Activated naive CD4-positive, alpha-beta T cell treated with anti-CD3 and anti-CD28 coated beads, Interleukin-2, amount 50 U/mL, for 72 hours (primary cell): ENCODE measurements at regions not wholly inside any gene's neighbourhood (a gene's known extent, or its start where the extent isn't known, plus 50 kb on each side); places are given as distances from the start of the nearest gene placed in this dataset.

Experiments used
- ATAC-seq, 2 donors: fragments of 150-1000 bp; cut with Tn5 transposase; 2 replicates each; pipeline ENCODE4 v1.10.0; 2021; ENCODE audit warnings: mild to moderate bottlenecking in 2 of 2, moderate library complexity in 2 of 2
- DNase-seq, 2 donors: peaks; one replicate each; pipeline ENCODE4 v3.0.0; 2021 to 2022; ENCODE audit warnings: low spot score in 2 of 2
- H3K27ac Mint-ChIP-seq, 2 donors: one replicate each; pipeline ENCODE4 v1.8.0; 2022; ENCODE audit warnings: mild to moderate bottlenecking in 2 of 2, mixed read lengths in 2 of 2
- H3K36me3 Mint-ChIP-seq, 2 donors: one replicate each; pipeline ENCODE4 v1.8.0; 2022; ENCODE audit warnings: mixed read lengths in 2 of 2
- H3K9me3 Mint-ChIP-seq, 2 donors: one replicate each; pipeline ENCODE4 v1.8.0; 2022; ENCODE audit warnings: mixed read lengths in 2 of 2

DNA sequence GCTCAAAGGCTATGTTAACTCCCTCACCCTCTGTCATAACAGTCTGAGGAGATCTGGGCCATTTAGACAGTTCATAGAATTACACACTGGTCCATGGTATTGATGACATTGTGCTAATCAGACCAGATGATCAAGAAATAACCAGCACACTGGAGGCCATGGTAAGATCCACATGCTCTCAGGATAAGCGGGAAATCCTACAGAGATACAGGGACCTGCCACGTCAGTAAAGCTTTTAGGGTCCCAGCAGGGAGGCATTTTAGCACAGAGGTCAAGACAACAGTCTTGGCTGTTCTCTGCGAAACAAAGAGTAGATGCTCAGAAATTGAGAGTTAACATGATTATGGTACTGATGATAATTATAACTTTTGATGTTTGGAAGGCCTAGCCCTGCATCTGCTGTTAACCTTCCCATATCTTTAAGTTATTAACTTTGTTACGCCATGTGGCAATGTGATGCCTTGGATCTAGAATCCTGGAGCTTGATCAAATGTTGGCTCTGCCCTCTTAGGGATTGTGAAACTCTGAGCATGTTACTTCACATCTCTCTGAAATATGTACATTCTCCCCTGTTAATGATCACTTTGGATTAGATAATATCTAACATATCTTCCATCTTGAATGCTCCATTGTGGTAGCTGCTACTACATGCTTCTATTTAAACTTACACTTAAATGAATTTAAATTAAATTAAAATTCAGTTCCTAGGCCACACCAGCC, 172.0 kb upstream of the SOX9 start:
- H3K9me3 Mint-ChIP-seq = peaks cover 14 to 22% of the 10 kb centered on the region in 2 donors
- ATAC-seq (no peak), DNase-seq (no peak)
- H3K27ac Mint-ChIP-seq = no peak overlapping the region
- no peaks in the 10 kb centered on the region for H3K36me3 Mint-ChIP-seq

DNA sequence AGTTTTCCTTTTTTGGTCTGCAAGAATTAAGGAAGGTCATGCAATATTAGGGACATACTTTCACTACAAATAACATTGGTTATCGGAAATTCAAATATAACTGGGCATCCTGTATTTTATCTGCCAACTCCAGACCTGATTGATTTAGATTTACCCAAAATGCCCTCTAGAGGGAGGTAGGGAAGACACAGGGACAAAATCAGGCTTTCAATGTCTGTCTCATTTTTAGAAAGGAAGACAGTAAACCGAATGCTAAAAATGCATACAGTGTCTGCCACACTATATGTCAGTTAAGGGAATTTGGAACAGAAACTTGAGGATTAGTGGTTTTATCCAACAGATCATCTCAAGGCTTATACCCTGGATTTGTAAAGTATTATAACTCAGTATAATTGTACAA, 161.7 kb upstream of the SOX9 start:
- Mint-ChIP-seq H3K36me3 (peaks cover 0 to 6% of the 10 kb centered on the region in 2 donors), H3K27ac (no peak overlapping the region), H3K9me3 (peaks cover 9 to 16% of the 10 kb centered on the region in 2 donors)
- DNase-seq (no peak), ATAC-seq (no peak)

DNA sequence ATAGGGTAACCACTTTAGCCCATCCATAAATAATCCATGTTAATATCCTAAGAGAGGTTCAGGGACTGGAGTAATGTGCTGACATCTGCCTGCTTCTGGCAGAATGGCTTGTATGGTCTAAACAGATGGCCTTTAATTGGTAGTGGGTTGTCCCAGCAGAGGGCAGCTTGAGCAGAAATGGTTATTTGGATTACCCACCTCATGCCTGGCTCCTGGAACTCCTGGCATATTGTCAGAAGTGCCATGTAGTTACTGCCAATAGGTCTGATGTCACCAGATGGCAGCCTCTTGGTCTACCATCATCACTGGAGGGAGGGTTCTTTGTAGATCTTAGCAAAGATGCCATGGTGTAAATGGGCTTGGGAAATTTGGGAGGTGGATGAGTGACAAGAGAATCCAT, 157.5 kb upstream of the SOX9 start:
- H3K9me3 Mint-ChIP-seq = peaks cover 0 to 6% of the 10 kb centered on the region in 2 donors
- no peak for DNase-seq
- H3K36me3 Mint-ChIP-seq = no peaks in the 10 kb centered on the region
- H3K27ac Mint-ChIP-seq = no peak overlapping the region
- no peak for ATAC-seq

DNA sequence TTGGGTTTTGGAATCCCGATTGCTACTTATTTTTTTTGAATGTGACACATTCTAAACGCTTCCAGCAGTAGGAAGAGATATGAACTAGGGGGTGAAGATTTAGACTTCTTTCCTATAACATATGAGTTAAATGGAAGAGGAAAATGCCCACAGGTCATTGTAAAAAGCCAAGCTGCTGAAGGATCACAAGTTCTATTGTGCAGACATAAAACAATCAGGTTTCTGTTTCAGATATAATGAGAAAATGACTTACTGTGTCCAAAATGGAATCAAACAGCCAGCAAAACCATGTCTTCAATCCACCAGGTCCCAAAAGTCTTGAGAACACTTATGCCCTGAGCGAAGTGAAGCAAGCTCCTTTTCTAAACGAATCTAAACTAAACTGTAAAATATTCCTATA, 157.0 kb upstream of the SOX9 start:
- no peaks in the 10 kb centered on the region for H3K36me3 Mint-ChIP-seq
- H3K9me3 Mint-ChIP-seq = peaks cover 0 to 6% of the 10 kb centered on the region in 2 donors
- no peak for DNase-seq
- no peak for ATAC-seq
- H3K27ac Mint-ChIP-seq = no peak overlapping the region

DNA sequence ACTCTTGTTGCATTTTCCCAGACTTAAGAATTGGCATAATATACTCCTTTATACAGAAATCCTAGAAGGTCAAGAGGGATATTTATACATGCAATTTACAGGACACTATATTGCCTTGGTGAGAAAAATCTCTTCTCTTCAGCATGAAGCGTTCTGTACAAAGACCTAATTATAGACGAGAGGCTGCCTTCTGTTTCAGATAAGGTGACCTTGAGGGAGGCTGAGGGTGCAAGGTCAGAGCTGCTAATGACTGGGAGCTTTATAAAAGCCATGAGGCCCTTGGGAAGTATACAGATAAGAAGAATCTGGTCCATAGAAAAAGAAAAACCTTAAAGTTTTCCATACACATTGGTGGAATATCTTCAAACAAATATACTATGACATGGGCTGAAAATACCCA, 156.3 kb upstream of the SOX9 start:
- Mint-ChIP-seq H3K9me3 (peaks cover 0 to 6% of the 10 kb centered on the region in 2 donors), H3K36me3 (no peaks in the 10 kb centered on the region), H3K27ac (no peak overlapping the region)
- ATAC-seq (no peak), DNase-seq (no peak)

DNA sequence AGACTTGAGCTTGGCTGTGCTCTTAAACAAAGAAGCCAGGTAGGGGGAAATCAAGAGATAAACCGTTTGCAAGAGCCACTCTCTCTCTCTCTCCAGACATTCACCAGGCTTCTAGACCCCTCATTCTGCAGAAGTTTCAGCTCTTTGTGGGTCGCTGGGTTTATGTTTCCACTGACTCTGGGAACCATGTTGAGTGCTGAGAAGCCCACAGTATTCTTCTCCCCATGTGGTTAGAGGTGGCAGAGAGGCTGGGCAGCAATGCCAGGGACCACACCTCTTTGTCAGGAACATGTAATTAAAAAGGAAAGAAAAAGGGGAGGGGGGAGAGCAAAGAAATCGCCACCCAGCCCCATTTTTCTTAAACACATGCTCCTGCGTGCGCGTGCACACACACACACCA, 154.8 kb upstream of the SOX9 start:
- H3K9me3 Mint-ChIP-seq = peaks cover 0 to 4% of the 10 kb centered on the region in 2 donors
- H3K36me3 Mint-ChIP-seq = no peaks in the 10 kb centered on the region
- DNase-seq (no peak), ATAC-seq (no peak)
- H3K27ac Mint-ChIP-seq = no peak overlapping the region

DNA sequence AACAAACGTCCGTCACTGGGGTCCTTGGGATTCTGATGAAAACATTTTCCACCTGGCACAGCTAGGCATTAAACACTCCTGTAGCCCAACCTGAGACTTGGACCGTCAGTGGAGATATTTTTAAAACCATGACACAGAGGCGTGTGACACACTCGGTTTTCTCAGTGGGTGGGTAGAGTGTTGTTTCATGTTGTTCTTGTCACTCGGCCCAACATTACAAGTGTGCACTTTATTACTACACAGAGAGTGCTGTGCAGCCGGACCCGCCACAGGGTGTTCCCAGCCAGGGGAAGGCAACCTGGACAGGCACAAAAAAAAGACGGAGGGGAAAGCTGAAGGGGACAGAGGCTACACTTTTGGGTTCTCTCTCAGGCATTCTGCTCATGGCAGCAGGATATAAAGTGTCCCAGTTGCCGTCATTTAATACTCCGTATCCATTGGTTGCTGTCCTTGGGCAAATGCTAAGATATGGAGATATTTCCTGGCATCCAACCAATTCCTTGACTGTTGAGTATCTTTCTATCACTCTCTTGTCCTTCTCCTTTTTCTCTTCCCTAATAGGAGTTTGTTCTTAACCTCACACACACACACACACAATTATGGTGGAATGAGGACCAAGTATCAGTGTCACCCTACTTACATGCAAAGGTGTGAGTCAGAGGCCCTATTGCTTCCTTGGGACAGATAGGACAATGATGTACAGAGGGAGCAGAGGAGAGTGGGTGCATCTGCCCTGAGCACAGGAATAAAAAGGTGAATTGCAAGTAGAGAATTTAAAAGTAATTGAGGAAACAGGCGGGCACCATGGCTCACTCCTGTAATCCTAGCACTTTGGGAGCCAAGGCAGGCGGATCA, 154.1 kb upstream of the SOX9 start:
- DNase-seq (no peak), ATAC-seq (no peak)
- Mint-ChIP-seq H3K9me3 (peaks cover 2 to 5% of the 10 kb centered on the region in 2 donors), H3K27ac (no peak overlapping the region), H3K36me3 (no peaks in the 10 kb centered on the region)

DNA sequence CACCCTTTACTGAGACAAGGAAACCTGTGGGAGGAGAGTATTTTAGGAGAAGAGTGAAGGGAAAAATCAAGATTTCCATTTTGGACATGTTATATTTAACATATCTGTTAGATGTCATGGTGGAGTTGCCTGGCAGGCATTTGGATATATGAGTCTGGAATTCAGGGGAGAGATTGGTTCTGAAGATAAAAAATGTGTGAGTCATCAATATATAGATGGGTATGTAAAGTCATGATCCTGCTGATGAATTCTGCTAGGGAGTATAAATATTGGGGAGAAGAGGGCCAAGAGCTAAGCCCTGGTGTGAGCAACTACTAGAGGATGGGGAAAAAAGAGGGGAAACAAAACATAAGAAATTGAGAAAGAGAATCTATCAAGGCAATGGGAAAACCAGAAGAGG, 151.3 kb upstream of the SOX9 start:
- Mint-ChIP-seq H3K27ac (no peak overlapping the region), H3K36me3 (no peaks in the 10 kb centered on the region)

DNA sequence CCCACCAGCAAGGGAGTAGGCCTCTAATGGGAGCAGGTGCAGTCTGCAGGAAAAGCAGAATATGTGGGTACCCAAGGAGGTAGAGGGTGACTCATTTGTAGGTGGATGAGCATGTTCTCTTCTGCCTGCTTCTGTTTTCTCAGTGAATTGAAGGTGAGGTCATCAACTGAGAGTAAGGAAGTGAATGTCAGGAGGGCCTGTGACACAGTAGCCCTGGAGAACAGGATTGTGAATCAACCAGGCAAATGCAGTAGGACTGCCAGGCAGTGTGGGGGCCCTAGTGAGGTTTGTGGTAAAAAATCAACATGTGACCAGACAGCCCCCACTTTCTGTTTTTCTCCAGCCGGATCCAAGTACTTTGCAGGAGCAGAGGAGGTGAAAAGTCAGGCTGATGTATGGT, 150.5 kb upstream of the SOX9 start:
- Mint-ChIP-seq H3K36me3 (no peaks in the 10 kb centered on the region), H3K9me3 (peaks cover 4 to 12% of the 10 kb centered on the region in 2 donors), H3K27ac (no peak overlapping the region)
- peak; percentile 32 to 34 for ATAC-seq
- no peak for DNase-seq

More for the DNA sequence above, 151.3 kb upstream of the SOX9 start:
- ATAC-seq (no peak), DNase-seq (no peak)
- H3K9me3 Mint-ChIP-seq = peaks cover 4 to 8% of the 10 kb centered on the region in 2 donors

DNA sequence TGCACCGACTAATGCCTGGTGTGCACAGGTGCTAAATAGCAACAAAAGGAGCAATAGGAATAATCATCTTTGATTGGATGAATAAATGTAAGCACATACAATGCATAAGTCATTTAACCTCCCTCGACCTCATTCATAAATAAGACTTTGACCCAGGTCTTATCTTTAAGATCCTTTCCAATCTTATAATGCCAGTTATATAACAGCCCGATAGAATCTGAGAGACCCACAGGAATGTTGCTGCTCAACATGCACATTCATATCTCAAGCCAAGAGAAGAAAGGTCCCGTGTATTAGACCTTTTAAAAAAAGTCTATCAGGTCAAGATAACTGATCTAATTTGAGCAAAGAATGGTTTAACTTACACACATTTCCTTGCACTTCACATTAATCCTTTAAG, 146.8 kb upstream of the SOX9 start:
- no peak for DNase-seq
- Mint-ChIP-seq H3K9me3 (peaks cover 4 to 8% of the 10 kb centered on the region in 2 donors), H3K36me3 (no peaks in the 10 kb centered on the region), H3K27ac (no peak overlapping the region)
- no peak for ATAC-seq

DNA sequence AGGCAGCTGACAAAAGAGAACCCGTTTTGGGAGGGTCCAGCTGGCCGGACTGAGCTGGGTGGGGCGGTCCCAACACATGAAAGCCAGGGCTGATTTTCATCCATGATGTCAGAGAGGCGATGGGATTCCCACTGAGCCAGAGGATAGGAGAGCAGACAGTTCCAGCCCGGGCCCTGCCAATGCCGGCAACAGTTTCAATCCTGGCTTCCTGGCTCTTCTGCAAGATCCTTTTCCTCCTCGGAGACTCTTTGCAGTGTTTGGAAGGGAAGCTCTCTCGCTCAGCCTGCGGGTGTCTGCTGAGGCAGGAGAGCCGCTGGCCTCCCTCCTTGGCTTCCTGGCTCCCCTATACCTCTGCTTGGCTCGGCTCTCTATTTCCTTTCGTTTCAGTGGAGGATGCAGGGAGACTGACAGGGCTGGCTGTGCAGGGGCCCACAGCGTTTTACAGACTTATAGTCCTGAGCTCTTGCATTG, 145.5 kb upstream of the SOX9 start:
- no peak overlapping the region for H3K27ac Mint-ChIP-seq
- H3K36me3 Mint-ChIP-seq = no peaks in the 10 kb centered on the region
- DNase-seq (no peak), ATAC-seq (no peak)
- H3K9me3 Mint-ChIP-seq = peaks cover 4 to 8% of the 10 kb centered on the region in 2 donors

DNA sequence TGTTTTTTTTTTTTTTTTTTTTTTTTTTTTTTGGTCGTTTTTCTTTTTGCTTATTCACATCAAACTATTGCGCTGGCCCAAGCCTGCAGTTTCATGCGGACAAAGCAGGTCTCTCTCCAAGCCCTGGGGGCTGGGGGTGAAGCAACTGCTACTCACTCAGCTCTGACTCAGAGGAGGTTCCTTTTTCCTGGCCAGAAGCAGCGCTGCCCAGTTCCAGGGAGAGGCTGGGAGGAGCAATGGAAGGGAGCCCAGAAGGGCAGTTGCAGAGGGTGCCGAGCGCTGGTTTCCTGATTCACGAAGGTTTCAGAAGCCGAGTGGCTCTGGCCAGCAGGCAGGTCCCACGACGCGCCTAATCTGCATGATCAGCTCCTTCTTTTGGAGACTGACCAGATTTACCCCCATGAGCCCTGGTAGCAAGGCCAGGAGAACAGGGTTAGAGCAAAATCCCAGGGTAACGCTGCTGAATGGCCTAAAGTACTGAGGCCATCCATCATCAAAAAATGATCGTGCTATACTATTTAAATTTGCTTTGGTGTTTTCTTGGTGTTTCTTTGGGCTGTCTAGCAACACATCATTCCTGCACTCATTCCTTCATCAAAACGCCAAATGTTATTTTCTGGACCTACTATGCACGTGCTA, 144.7 kb upstream of the SOX9 start:
- H3K9me3 Mint-ChIP-seq = peaks cover 4 to 8% of the 10 kb centered on the region in 2 donors
- DNase-seq (no peak), ATAC-seq (no peak)
- H3K27ac Mint-ChIP-seq = no peak overlapping the region
- no peaks in the 10 kb centered on the region for H3K36me3 Mint-ChIP-seq

DNA sequence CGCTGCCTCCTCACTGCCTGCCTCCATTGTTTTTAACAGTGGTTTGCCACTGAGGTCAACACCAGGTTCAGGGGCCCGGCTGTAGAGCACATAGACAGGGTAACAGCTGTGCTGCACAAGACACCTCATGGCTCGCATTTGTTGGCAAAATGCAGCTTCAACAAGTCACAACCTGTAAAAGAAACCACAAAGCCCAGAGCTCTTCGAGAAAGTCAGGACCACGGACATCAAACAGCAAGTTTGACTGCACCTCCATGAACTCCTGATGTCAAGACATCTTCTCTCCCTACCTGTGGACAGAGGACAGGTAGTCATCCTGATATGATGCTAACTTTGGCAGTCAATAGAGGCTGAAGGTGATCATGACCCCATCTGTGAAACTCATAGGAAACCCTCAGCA, 142.4 kb upstream of the SOX9 start:
- DNase-seq (no peak), ATAC-seq (no peak)
- Mint-ChIP-seq H3K36me3 (no peaks in the 10 kb centered on the region), H3K27ac (no peak overlapping the region), H3K9me3 (peaks cover 0 to 9% of the 10 kb centered on the region in 2 donors)

DNA sequence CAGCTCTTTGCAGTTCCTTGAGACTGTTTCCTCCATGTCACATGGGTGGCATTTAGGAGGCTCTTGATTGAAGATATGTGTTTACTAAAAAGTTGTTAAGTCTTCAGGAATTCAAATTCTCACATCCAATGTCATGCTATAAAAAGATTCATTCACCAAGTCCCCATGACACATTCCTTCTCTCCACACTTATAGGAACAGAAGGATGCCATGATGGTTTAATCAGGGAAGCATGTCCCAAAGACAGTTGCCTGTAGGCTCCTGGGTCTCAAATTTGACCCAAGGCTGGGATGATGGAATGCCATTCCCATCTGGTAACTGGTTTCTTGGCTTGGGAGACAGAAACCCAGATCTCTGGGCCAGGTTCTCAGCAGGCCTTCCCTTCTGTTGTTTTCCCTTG, 140.6 kb upstream of the SOX9 start:
- H3K36me3 Mint-ChIP-seq = no peaks in the 10 kb centered on the region
- H3K9me3 Mint-ChIP-seq = peaks cover 0 to 7% of the 10 kb centered on the region in 2 donors
- H3K27ac Mint-ChIP-seq = no peak overlapping the region
- ATAC-seq (no peak), DNase-seq (no peak)

DNA sequence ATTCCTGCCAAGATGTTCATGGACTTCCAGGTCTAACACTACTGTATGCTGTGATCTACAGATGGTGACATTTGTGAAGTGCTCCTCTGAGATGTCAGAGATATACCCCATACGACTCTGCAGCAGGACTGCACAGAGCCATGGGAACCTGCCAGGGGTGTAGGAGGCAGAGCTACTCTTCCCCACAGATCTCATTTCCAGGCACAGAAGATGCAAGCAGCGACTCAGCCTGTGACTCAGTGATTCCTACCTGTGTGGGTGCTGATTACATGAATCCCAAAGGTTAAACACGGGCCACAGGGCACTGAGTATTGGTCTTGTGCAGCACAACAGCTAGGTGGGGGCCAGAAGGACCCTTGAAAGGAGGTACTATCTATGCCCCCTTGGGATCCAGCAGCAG, 137.0 kb upstream of the SOX9 start:
- ATAC-seq (peak in 1 of 2 donors; percentile 28), DNase-seq (no peak)
- Mint-ChIP-seq H3K9me3 (peaks cover 0 to 10% of the 10 kb centered on the region in 2 donors), H3K27ac (no peak overlapping the region), H3K36me3 (no peaks in the 10 kb centered on the region)

DNA sequence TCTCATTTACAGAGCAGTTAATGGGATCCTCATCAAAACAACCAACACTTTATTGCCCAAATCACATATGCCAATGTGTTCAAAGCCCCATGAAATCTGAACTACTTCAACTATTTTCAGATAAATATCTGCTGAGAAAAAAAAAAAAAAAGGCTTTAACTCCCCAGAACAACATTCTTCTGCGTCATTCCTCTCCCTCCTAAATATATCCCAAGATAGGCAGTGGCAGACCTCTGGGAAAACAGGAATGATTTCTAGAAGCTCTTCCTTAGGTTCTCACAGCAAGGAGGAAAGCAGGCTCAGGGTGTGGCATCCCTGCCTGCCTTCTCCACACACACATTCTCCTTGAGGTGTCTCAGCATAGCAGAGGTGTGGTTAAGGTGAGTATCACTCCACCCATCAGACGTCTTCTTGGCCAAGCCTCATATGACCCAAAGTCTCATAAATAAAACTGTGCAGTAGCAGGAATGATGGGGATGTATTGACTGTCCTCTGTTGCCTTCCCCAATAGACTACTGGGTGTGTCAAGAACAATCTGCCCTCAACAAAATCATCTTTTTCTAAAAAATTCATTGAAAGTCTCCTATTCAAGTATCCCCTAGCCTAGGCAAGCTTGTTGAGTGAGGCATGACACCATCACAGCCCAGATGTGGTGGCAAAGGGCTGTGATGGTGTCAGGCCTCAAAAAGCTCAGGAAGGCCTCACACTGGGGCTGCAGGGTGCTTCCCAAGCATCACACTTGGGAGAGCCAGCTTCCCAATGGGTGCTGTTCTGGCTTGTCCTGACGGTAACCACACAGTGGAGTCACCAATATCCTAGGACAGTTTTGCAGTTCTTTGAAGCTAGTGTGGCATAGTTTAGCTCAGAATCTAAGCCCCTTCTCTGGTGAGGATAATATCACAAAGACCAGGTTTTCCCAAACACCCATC, 135.4 kb upstream of the SOX9 start:
- H3K36me3 Mint-ChIP-seq = no peaks in the 10 kb centered on the region
- ATAC-seq = no peak
- H3K9me3 Mint-ChIP-seq = peaks cover 8 to 17% of the 10 kb centered on the region in 2 donors
- no peak for DNase-seq
- no peak overlapping the region for H3K27ac Mint-ChIP-seq
